Glutamatergic neuron (in vitro differentiated cells): ENCODE measurements at regions not wholly inside any gene's neighbourhood (a gene's known extent, or its start where the extent isn't known, plus 50 kb on each side); places are given as distances from the start of the nearest gene placed in this dataset.
"Not testable (repeated sequence)": the region's sequence is repeated elsewhere in the genome, so short reads cannot be mapped to it uniquely, and the experiment has no call there.

ENCODE experiments used
- DNase-seq: peaks from one replicate; pipeline ENCODE4 v3.0.0; 2022
- H3K27ac Mint-ChIP-seq: one replicate; pipeline ENCODE4 v1.8.0; 2020; ENCODE audit warnings: mild to moderate bottlenecking, mixed read lengths, inconsistent platforms; ENCODE audit not compliant: unreplicated experiment
- H3K27me3 Mint-ChIP-seq: one replicate; pipeline ENCODE4 v1.8.0; 2020; ENCODE audit warnings: mild to moderate bottlenecking, moderate library complexity, mixed read lengths, inconsistent platforms; ENCODE audit not compliant: unreplicated experiment
- H3K36me3 Mint-ChIP-seq: one replicate; pipeline ENCODE4 v1.8.0; 2020; ENCODE audit warnings: mild to moderate bottlenecking, mixed read lengths, inconsistent platforms; ENCODE audit not compliant: unreplicated experiment
- H3K4me1 Mint-ChIP-seq: one replicate; pipeline ENCODE4 v1.8.0; 2020; ENCODE audit warnings: mild to moderate bottlenecking, low read depth, mixed read lengths, inconsistent platforms; ENCODE audit not compliant: unreplicated experiment
- H3K4me3 Mint-ChIP-seq: one replicate; pipeline ENCODE4 v1.8.0; 2020; ENCODE audit warnings: mild to moderate bottlenecking, mixed read lengths, inconsistent platforms; ENCODE audit not compliant: unreplicated experiment
- H3K9me3 Mint-ChIP-seq: one replicate; pipeline ENCODE4 v1.8.0; 2020; ENCODE audit warnings: mild to moderate bottlenecking, moderate library complexity, mixed read lengths, inconsistent platforms; ENCODE audit not compliant: unreplicated experiment
- TF ChIP-seq, protein P1 (sequence below): fragments of 200-600 bp; sonication (generic); IDR thresholded peaks from one replicate; pipeline ENCODE4 v1.5.0; 2021; ENCODE audit not compliant: partially characterized antibody, unreplicated experiment

DNA sequence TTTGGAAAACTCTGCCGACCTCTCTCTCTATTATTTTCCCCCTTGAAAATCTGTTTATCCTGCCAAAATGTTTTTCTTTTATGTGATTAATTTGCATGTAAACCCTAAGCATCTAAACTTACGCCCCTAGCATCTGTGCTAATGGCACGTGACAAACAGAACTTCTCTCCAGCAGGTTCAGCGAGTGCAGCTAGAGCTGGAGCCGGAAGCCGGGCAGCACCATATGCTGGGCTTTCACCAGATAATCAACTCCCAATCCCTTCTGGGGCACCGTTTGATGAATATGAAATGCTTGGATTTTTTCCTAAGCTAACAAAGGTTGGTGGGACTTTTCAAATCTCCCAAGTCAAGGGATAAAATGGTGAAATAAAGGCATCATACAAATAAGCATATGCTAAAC, 667.5 kb upstream of the TMEM132C start:
- peak; percentile 32 for DNase-seq
- Mint-ChIP-seq H3K27ac (peak overlapping the region; percentile 87), H3K4me1 (peaks cover 43% of the 10 kb centered on the region)

DNA sequence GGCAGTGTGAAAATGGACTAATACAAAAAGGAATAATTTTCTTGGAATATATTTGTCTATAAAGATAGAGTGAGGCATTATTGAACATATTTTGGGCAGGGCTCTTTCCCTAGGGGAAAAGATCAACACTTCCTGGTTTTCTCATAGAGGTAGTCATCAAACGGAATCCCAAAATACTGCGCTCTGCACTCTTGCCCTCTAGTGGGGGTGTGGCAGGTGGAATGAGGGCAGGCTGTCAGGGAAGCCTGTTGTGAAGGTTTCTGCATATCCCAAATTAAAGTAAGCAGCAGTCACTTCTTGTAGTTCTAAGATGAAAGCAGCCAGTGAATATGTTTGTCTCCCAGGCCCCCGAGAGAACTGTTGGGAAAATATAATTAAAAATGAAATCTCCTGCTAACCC, 666.8 kb upstream of the TMEM132C start:
- peaks cover 38% of the 10 kb centered on the region for H3K4me1 Mint-ChIP-seq
- peaks cover 2% of the 10 kb centered on the region for H3K27me3 Mint-ChIP-seq
- H3K4me3 Mint-ChIP-seq = no peak overlapping the region
- no peak for DNase-seq
- TF ChIP-seq, protein P1, sequence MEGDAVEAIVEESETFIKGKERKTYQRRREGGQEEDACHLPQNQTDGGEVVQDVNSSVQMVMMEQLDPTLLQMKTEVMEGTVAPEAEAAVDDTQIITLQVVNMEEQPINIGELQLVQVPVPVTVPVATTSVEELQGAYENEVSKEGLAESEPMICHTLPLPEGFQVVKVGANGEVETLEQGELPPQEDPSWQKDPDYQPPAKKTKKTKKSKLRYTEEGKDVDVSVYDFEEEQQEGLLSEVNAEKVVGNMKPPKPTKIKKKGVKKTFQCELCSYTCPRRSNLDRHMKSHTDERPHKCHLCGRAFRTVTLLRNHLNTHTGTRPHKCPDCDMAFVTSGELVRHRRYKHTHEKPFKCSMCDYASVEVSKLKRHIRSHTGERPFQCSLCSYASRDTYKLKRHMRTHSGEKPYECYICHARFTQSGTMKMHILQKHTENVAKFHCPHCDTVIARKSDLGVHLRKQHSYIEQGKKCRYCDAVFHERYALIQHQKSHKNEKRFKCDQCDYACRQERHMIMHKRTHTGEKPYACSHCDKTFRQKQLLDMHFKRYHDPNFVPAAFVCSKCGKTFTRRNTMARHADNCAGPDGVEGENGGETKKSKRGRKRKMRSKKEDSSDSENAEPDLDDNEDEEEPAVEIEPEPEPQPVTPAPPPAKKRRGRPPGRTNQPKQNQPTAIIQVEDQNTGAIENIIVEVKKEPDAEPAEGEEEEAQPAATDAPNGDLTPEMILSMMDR = peak; percentile 11
- H3K36me3 Mint-ChIP-seq = no peaks in the 10 kb centered on the region
- peaks cover 8% of the 10 kb centered on the region for H3K9me3 Mint-ChIP-seq
- H3K27ac Mint-ChIP-seq = peak overlapping the region; percentile 87

More for the DNA sequence above, 667.5 kb upstream of the TMEM132C start:
- H3K36me3 Mint-ChIP-seq = no peaks in the 10 kb centered on the region
- peaks cover 2% of the 10 kb centered on the region for H3K27me3 Mint-ChIP-seq
- H3K9me3 Mint-ChIP-seq = peaks cover 6% of the 10 kb centered on the region
- no peak overlapping the region for H3K4me3 Mint-ChIP-seq
- TF ChIP-seq, protein P1 = no peak

DNA sequence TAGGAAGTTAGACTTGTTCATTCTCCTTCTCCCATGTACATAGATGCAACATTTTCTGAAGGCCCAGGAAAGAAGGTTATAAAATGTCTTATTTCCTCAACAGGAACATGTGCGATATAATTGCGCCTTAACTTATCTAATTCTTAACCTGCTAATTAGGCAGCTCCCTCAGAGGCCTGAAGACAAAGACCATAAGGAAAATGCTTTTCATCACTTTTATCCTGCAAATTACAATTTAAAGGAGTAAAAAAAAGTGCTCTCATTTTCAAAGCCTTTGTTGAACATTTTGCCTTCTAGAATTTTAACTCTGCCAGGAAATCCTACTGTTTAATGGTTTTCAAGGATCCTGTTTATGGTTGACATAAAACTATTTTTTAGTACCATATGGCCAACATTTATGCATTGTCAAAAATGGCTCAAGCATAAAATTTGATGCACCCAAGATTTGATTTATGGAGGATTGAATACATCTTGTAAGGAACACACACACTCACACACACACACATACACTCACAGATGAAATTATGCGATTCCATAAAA, 660.4 kb upstream of the TMEM132C start:
- Mint-ChIP-seq H3K9me3 (peaks cover 5% of the 10 kb centered on the region), H3K4me1 (no peaks in the 10 kb centered on the region), H3K4me3 (no peak overlapping the region), H3K27ac (no peak overlapping the region), H3K27me3 (peaks cover 2% of the 10 kb centered on the region), H3K36me3 (peaks cover 5% of the 10 kb centered on the region)
- no peak for DNase-seq
- TF ChIP-seq, protein P1 = no peak

GRCh38 chr12:127607146-127607725, 659.7 kb upstream of the TMEM132C start:
- H3K4me1 Mint-ChIP-seq = no peaks in the 10 kb centered on the region
- TF ChIP-seq, protein P1 = no peak
- H3K4me3 Mint-ChIP-seq = no peak overlapping the region
- peaks cover 5% of the 10 kb centered on the region for H3K9me3 Mint-ChIP-seq
- no peak overlapping the region for H3K27ac Mint-ChIP-seq
- peaks cover 5% of the 10 kb centered on the region for H3K36me3 Mint-ChIP-seq
- DNase-seq = no peak
- H3K27me3 Mint-ChIP-seq = peaks cover 2% of the 10 kb centered on the region

GRCh38 chr12:127608359-127608758, 658.6 kb upstream of the TMEM132C start:
- not testable (repeated sequence) for H3K4me1 Mint-ChIP-seq, H3K4me3 Mint-ChIP-seq

More at GRCh38 chr12:127608359-127608758, 658.6 kb upstream of the TMEM132C start:
- H3K27ac Mint-ChIP-seq, H3K27me3 Mint-ChIP-seq, H3K9me3 Mint-ChIP-seq, DNase-seq, H3K36me3 Mint-ChIP-seq: not testable (repeated sequence)
